Right atrium auricular region (tissue), 2 donors: ENCODE measurements at regions not wholly inside any gene's neighbourhood (a gene's known extent, or its start where the extent isn't known, plus 50 kb on each side); places are given as distances from the start of the nearest gene placed in this dataset.

Source experiments
- DNase-seq: peaks from one replicate; pipeline ENCODE4 v3.0.0-alpha.2; 2019; ENCODE audit warnings: low spot score
- H3K27ac ChIP-seq, 2 donors: fragments of 200-600 bp; sonication (generic); 1 replicate in 1 of 2; 2 replicates in 1 of 2; pipeline ENCODE4 v1.5.1; 2016 to 2019
- H3K27me3 ChIP-seq, 2 donors: fragments of 200-600 bp; sonication (generic); one replicate each; pipeline versions ENCODE4 v1.5.1 to v1.6.0; 2017 to 2019
- H3K36me3 ChIP-seq: fragments of 200-600 bp; sonication (generic); one replicate; pipeline ENCODE4 v1.5.1; 2016
- H3K4me1 ChIP-seq, 2 donors: fragments of 200-600 bp; sonication (generic); one replicate each; pipeline versions ENCODE4 v1.5.1 to v1.6.0; 2017 to 2019
- H3K4me3 ChIP-seq, 2 donors: fragments of 200-600 bp; sonication (generic); 1 replicate in 1 of 2; 2 replicates in 1 of 2; pipeline ENCODE4 v1.5.1; 2017 to 2019; ENCODE audit warnings: mild to moderate bottlenecking in 1 of 2, moderate library complexity in 1 of 2
- H3K9me3 ChIP-seq, 2 donors: fragments of 200-600 bp; sonication (generic); one replicate each; pipeline ENCODE4 v1.5.1; 2019
- TF ChIP-seq, protein P1 (sequence below), 2 donors: fragments of 200-600 bp; sonication (generic); IDR thresholded peaks; one replicate each; pipeline ENCODE4 v1.5.1; 2019; ENCODE audit warnings: antibody characterized with exemption in 2 of 2

DNA sequence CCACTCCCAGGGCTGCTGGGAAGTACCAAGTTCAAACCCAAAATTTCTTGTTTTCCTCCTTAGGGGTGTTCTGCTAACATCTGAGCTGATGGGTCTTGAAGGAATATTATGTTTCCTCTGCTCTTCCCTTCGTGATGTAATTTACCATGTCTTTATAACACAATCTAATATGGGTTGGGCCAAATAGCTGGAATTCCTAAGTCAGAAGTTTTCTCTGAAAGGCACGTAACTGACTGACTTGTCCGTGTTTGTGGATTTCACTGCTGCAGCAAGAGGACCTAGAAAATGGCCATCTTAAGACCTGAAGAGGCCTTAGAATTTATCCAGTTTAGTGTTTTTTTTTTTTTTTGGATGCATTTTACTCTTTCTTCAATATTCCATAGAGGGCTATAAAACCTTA lies 256.7 kb downstream of the DCDC2C start:
- TF ChIP-seq, protein P1, sequence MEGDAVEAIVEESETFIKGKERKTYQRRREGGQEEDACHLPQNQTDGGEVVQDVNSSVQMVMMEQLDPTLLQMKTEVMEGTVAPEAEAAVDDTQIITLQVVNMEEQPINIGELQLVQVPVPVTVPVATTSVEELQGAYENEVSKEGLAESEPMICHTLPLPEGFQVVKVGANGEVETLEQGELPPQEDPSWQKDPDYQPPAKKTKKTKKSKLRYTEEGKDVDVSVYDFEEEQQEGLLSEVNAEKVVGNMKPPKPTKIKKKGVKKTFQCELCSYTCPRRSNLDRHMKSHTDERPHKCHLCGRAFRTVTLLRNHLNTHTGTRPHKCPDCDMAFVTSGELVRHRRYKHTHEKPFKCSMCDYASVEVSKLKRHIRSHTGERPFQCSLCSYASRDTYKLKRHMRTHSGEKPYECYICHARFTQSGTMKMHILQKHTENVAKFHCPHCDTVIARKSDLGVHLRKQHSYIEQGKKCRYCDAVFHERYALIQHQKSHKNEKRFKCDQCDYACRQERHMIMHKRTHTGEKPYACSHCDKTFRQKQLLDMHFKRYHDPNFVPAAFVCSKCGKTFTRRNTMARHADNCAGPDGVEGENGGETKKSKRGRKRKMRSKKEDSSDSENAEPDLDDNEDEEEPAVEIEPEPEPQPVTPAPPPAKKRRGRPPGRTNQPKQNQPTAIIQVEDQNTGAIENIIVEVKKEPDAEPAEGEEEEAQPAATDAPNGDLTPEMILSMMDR (IDR thresholded peaks at IDR 0.05) = no peak
- Histone ChIP-seq H3K27me3 (no peaks in the 10 kb centered on the region), H3K27ac (no peak overlapping the region), H3K36me3 (no peaks in the 10 kb centered on the region), H3K4me1 (no peaks in the 10 kb centered on the region), H3K9me3 (no peaks in the 10 kb centered on the region), H3K4me3 (no peak overlapping the region)
- no peak for DNase-seq

DNA sequence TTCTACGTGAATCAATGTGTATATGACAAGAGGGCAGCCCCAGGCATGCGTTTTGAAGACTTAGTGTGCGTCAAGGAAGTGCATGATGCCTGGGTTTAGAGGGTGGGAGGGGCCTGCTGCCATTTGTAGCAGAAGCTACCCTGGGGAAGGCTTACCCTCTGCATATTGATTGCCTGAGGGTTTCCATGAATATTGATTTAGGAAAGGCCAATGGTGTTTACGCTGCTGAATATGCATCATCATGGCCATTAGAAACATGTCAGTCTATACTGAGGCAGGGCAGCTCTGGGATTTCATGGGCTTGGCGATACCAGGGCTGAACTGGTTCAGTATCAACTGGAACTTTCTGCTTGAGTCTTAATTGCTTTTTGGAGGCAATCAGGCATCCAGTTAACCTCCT lies 259.3 kb downstream of the DCDC2C start:
- Histone ChIP-seq H3K9me3 (no peaks in the 10 kb centered on the region), H3K27ac (no peak overlapping the region), H3K4me1 (no peaks in the 10 kb centered on the region), H3K27me3 (no peaks in the 10 kb centered on the region), H3K4me3 (no peak overlapping the region), H3K36me3 (no peaks in the 10 kb centered on the region)
- DNase-seq = no peak
- TF ChIP-seq, protein P1 (IDR thresholded peaks at IDR 0.05) = no peak

DNA sequence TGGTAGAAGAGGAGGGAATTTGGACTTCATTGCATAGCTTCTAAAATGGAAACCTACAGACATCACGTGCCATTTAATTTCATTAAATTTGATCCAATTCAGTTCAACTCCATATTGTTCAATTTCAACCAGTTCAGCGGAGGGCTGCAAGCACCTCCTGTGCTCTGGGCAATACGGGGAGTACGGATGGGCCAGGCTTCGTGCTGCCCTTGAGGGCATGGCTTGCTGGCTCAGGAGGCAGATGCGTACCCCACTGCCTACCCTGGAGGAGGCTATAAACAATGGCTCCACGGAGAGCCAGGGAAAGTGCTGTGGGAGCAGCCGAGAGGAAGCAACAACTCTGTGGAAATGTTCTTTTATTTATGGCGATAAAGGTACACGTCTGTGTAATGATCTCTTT lies 261.8 kb downstream of the DCDC2C start:
- Histone ChIP-seq H3K4me3 (no peak overlapping the region), H3K36me3 (no peaks in the 10 kb centered on the region), H3K27me3 (no peaks in the 10 kb centered on the region), H3K4me1 (no peaks in the 10 kb centered on the region), H3K9me3 (no peaks in the 10 kb centered on the region), H3K27ac (no peak overlapping the region)
- no peak for DNase-seq
- TF ChIP-seq, protein P1 (IDR thresholded peaks at IDR 0.05) = no peak

- TF ChIP-seq, protein P1 (IDR thresholded peaks at IDR 0.05) = no peak
- no peak overlapping the region for H3K27ac ChIP-seq
- no peak for DNase-seq
- no peaks in the 10 kb centered on the region for H3K36me3 ChIP-seq
- H3K4me1 ChIP-seq = no peaks in the 10 kb centered on the region
- H3K27me3 ChIP-seq = no peaks in the 10 kb centered on the region
- no peak overlapping the region for H3K4me3 ChIP-seq
- no peaks in the 10 kb centered on the region for H3K9me3 ChIP-seq
Measured at GRCh38 chr2:3965953-3966352, 262.6 kb downstream of the DCDC2C start.

GRCh38 chr2:3966470-3966869 lies 263.1 kb downstream of the DCDC2C start:
- no peak overlapping the region for H3K4me3 ChIP-seq
- H3K27me3 ChIP-seq = no peaks in the 10 kb centered on the region
- no peaks in the 10 kb centered on the region for H3K4me1 ChIP-seq
- H3K9me3 ChIP-seq = no peaks in the 10 kb centered on the region
- H3K27ac ChIP-seq = no peak overlapping the region
- no peaks in the 10 kb centered on the region for H3K36me3 ChIP-seq
- TF ChIP-seq, protein P1 (IDR thresholded peaks at IDR 0.05) = no peak
- no peak for DNase-seq

- H3K4me3 ChIP-seq = no peak overlapping the region
- H3K27me3 ChIP-seq = no peaks in the 10 kb centered on the region
- H3K4me1 ChIP-seq = no peaks in the 10 kb centered on the region
- no peaks in the 10 kb centered on the region for H3K36me3 ChIP-seq
- H3K27ac ChIP-seq = no peak overlapping the region
- DNase-seq = no peak
- H3K9me3 ChIP-seq = no peaks in the 10 kb centered on the region
- TF ChIP-seq, protein P1 (IDR thresholded peaks at IDR 0.05) = no peak
Measured at GRCh38 chr2:3968736-3969135, 265.4 kb downstream of the DCDC2C start.
